ENCODE measurements at regions not wholly inside any gene's neighbourhood (a gene's known extent, or its start where the extent isn't known, plus 50 kb on each side); places are given as distances from the start of the nearest gene placed in this dataset.

- no peak for TF ChIP-seq RNF2 (IDR thresholded peaks at IDR 0.05; ENCODE audit: borderline replicate concordance, low read depth, low read length, missing control alignments, poor library complexity, severe bottlenecking)
- no peak for TF ChIP-seq CHD1 (IDR thresholded peaks at IDR 0.05; ENCODE audit: low read depth, low read length)
These were observed 113.1 kb upstream of the SLC45A1 start (continued) for GRCh38 chr1:8204826-8205225.

Data from H1 (cell line).